Caki2 (cell line): ENCODE measurements at regions not wholly inside any gene's neighbourhood (a gene's known extent, or its start where the extent isn't known, plus 50 kb on each side); places are given as distances from the start of the nearest gene placed in this dataset.

Source experiments
- DNase-seq: peaks from one replicate; pipeline ENCODE4 v3.0.0-alpha.2; 2015; ENCODE audit warnings: low read depth
- in situ Hi-C: cut with HindIII; loops from 2 replicates; pipeline ENCODE4 v1.10.0; 2016; ENCODE audit warnings: low sequenced_read_pairs, low pct_unique_long_range_greater_than_20kb, mixed read lengths

GRCh38 chr12:58450868-58451482 is 469.3 kb downstream of the LRIG3 start:
- in situ Hi-C loops, result no loop called here
- no peak for DNase-seq

GRCh38 chr12:58452546-58452945 is 467.8 kb downstream of the LRIG3 start:
- in situ Hi-C loops, result no loop called here
- DNase-seq, result no peak

DNA sequence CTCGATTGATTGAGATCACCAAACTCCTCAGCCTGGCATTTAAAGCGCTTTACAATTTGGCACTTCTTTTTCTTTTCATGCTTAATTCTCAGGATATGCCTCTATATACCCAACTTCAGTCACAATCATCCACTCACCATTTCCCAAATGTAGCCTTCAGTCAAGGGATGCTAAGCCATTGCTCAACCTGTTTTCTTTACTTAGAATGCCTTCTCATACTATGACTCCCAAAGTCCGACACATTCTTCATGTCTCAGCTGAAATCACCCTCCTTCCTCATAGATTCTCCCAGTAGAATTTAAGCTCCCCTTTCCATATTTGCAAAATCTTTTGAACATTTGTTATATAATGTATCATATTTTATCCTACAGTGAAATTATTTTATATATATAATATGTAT is 467.0 kb downstream of the LRIG3 start:
- no peak for DNase-seq
- in situ Hi-C loops, result no loop called here

DNA sequence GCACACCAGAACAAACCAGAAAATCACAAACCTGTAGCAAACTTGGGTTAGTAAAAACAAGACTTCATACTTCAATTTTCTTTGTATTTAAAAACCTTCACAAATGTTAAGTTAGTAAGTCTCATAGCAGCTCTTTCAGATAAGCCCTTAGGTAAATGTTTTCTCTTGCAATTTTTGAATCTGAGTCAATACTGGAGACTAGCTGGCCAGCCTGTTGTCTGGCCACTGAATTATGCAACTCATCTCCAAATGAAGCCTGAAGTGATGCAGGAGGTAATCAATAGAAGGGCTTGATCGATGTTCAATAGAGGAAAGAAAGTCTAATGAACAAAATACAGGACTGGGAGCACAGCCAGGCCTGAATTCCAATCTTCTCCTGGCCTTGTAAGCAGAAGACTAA is 465.2 kb downstream of the LRIG3 start:
- in situ Hi-C loops, result no loop called here
- DNase-seq, result no peak

DNA sequence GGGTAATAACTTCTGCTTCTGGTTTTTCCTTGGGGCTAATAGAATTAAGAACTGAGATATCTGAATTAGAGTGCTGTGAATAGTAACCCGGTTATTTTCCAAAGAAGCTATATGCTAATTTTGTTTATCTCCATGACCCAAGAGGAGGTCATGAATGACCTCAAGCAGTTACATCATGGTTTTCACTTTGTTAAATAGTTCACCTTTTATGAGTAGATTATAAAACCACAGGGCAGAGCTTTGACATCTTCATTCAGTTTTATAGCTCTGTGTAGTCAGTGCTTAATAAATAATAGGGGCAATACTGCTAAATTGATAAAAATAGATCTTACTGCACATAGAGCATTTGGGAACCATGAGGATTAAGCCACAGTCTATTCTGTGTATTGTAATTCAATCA is 462.2 kb downstream of the LRIG3 start:
- in situ Hi-C loops, result no loop called here

DNA sequence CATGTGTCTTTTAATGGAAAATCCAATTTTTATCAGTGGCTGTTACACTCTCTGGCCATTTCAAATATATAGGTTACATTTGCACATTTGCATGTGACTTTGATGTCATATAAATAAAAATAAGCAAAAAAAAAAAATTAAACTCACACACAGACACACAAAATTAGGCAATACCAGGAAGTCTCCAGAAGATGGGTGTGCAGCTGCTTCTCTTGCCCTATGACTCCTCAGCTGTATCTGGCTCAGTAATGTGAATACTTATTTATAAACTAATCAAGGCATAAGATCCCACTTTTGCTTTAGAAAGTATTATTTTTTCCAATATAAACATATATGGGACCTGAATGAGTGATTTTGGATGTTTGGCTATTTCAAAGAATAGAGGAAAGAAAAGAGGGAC is 461.1 kb downstream of the LRIG3 start:
- no peak for DNase-seq
- in situ Hi-C loops, result no loop called here

More for the DNA sequence above, 462.2 kb downstream of the LRIG3 start:
- no peak for DNase-seq

- DNase-seq, result no peak
- in situ Hi-C loops, result no loop called here
Measured at GRCh38 chr12:58463051-58463450, 457.3 kb downstream of the LRIG3 start.

- DNase-seq, result no peak
- in situ Hi-C loops, result no loop called here
Measured at GRCh38 chr12:58465418-58465817, 454.9 kb downstream of the LRIG3 start.

DNA sequence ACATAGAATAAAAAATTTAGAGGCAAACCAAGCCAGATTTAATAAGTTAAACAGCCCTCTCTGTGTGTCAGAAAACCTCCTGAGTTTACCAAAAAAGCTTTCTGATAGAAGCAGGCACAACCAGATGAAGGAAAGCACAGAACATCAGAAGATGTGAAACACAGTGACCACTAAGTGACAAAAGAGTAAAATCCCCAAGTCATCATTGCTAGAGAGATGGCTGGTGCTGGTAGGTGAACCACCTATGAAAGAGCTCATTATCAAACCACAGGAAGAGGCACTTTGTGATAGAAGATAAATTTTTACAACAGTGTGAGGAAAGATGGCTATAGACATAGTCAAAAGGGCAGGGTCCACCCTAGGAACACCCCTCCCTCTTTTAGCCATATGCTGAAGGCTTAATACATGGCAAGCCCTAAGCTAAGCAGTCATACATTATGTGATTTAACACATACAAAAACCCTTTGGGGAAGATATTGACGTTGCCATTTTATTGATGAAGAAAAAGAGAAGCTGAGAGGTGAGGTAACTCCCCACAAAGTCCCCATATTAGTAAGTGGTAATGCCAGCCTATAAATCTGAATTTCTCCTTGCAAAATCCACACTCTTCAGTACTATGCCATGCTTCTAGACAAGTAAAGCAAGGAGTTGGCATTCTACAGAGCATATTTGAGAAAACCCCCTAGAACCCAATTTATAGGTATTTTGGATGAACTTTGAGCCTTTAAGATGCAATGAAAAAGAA is 449.9 kb downstream of the LRIG3 start:
- in situ Hi-C loops, result no loop called here

GRCh38 chr12:58479401-58479800 is 440.9 kb downstream of the LRIG3 start:
- no peak for DNase-seq
- in situ Hi-C loops, result no loop called here

More for the DNA sequence above, 449.9 kb downstream of the LRIG3 start:
- no peak for DNase-seq

- DNase-seq, result no peak
- in situ Hi-C loops, result no loop called here
Measured at GRCh38 chr12:58481811-58482210, 438.5 kb downstream of the LRIG3 start.

DNA sequence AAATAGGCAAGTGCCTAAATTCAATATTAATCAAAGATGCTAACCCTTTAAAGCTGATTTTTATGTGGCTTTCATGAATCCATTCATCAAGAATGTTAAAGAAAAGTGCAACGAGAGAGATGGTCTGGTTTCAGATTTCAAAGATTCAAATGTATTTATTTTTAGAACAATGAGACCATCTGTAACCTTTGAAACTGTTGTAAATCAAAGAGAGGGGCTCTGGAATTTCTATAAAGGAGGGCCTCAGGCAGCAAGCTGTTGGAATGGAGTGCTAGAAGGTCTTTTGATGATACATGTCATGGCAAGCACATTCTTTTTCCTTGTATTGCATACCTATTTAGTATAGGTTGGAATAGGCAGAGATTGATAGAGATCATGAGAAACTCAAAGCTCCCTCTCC is 433.0 kb downstream of the LRIG3 start:
- in situ Hi-C loops, result no loop called here
- DNase-seq, result no peak

- no peak for DNase-seq
- in situ Hi-C loops, result no loop called here
Measured at GRCh38 chr12:58487678-58488161, 432.6 kb downstream of the LRIG3 start.

GRCh38 chr12:58489394-58489793 is 430.9 kb downstream of the LRIG3 start:
- no peak for DNase-seq

GRCh38 chr12:58491306-58491705 is 429.0 kb downstream of the LRIG3 start:
- no peak for DNase-seq
- in situ Hi-C loops, result no loop called here

More at GRCh38 chr12:58489394-58489793, 430.9 kb downstream of the LRIG3 start:
- in situ Hi-C loops, result no loop called here

DNA sequence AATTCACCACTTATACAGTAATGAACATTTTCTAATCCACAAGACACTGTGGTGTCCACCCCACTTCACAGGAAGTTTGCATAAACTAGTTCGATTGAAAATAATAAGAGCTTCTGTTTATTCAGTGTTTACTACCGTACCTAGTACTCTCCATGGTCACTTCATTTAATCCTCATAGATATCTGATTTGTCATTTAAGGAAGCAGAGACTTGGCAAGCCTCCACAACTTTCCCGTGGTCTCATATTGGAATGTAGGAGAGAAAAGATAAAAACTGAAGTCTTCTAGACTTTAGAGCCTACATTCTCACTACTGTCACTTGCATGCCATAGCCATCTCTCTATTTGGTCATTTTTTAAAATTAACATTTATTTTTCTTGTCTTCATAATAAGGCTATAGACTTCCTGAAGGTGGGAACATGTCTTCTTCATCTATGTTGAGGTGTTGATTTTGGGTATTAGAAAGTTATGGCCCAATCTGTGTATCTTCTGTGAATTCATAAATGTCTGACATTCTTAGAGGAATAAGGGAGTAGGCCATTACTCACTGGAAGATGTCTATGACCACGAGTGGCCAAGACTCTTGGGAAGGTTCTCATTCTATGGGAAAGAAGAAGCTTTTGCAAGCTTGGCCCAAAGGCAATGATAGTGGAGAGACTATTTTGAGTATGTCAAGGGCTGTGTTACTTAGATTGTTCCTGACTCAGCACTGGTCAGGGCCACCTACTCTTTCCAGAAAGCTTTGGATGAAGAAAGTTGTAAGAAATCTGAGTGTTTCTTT is 423.7 kb downstream of the LRIG3 start:
- no peak for DNase-seq
- in situ Hi-C loops, result no loop called here

- in situ Hi-C loops, result no loop called here
- DNase-seq, result no peak
Measured at GRCh38 chr12:58500399-58500798, 419.9 kb downstream of the LRIG3 start.

DNA sequence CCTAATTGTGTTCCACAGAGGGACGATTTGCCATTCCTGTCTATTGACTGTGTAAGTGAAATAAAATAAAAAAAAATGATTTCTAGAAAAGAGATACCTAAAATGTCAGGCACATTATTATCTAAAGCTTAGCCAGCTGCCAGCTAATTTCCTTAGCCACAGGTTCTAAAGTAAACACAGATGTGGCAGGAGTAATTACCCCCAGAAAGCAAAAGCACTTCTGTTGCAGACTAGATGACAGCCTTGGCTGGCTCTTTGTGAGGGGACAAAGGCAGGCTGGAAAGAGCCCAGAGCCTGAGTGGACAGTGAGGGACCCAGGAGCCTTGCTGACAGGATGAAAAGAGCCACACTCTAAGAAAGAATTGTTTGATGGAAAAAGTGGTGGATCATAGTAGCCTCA is 418.1 kb downstream of the LRIG3 start:
- DNase-seq, result no peak
- in situ Hi-C loops, result no loop called here

DNA sequence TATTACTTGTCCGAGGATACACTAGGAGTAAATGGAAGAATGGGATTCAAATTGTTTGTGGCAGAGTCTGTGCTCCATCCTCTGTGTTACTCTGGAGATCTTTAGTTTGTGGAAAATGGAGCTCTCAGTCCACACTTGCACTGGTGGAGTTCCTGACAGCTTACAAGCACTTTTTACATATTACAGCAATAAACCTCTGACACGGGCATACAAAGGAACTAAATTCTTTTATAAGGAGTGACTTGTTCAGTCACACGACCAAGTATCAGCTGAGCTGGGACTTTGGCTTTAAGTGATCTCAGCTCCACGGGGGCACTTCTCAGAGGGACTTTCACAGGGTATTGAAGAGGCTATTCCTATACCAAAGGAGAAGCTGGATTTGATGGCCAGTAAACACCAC is 417.5 kb downstream of the LRIG3 start:
- in situ Hi-C loops, result no loop called here
- no peak for DNase-seq
